ENCODE measurements at regions not wholly inside any gene's neighbourhood (a gene's known extent, or its start where the extent isn't known, plus 50 kb on each side); places are given as distances from the start of the nearest gene placed in this dataset.
"Not testable (repeated sequence)": the region's sequence is repeated elsewhere in the genome, so short reads cannot be mapped to it uniquely, and the experiment has no call there.

- no peak for DNase-seq
Measured at GRCh38 chr2:43071599-43072550, 154.5 kb downstream of the ZFP36L2 start.

- DNase-seq = no peak
Measured at GRCh38 chr2:43070676-43071502, 155.5 kb downstream of the ZFP36L2 start.

DNA sequence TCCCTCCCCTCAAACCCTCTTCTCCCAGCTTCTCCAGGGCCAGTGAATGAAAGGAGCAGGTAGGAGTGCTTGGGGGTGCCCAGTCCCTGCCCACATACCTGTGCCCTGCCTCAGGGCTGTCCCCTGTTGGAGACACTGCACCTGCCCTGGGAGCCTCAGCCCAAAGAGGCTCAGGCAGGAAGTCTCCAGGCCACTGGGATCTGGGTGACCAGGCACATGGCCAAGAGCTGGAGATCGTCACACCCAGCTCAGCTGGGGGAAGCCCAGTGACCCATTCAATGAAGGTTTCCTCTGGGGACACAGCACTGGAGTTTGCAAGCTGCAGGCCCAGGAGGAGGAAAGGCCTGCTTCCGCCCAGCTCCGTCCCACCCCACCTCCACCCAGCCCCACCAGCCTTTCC is 156.4 kb downstream of the ZFP36L2 start:
- no peak for DNase-seq

- no peak for DNase-seq
Measured at GRCh38 chr2:43068631-43069517, 157.5 kb downstream of the ZFP36L2 start.

GRCh38 chr2:43068041-43068533 is 158.3 kb downstream of the ZFP36L2 start:
- DNase-seq = no peak

DNA sequence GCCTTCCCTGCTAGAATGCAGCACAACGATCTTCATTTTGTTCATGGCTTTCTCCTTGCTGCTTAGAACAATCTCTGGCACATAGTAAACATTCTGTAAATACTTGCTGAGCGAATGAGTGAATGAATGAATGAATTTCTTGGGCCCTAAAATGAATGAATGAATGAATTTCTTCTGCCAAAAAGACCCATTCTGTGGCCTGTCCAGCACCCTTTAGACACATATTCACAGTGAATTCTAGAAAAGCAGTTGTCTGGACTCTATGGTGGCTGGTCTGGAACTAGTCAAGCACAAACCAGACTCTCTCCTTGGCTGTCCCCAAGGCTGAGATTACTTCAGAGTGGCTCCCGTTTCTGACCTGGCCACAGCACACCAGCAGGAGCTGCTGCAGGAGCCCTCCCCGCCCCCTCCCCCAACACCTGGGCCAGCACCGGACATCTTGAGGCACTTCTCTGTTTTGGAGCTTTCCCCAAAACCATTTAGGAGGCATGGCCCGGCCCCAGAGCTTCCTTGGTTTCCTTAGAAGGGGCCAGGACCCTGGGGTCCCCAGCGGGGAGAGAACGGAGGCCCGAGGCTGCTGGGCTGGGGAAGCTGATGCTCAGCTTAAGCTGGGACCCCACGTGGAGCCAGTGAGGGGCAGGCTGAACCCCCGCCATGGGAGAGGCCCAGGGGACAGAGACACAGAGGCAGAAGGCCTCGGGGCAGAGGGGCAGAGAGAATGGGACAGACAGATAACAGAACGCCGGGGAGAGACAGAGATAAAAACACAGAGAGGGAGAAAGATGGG is 159.0 kb downstream of the ZFP36L2 start:
- no peak for DNase-seq

GRCh38 chr2:43066541-43067253 is 159.7 kb downstream of the ZFP36L2 start:
- not testable (repeated sequence) for DNase-seq

DNA sequence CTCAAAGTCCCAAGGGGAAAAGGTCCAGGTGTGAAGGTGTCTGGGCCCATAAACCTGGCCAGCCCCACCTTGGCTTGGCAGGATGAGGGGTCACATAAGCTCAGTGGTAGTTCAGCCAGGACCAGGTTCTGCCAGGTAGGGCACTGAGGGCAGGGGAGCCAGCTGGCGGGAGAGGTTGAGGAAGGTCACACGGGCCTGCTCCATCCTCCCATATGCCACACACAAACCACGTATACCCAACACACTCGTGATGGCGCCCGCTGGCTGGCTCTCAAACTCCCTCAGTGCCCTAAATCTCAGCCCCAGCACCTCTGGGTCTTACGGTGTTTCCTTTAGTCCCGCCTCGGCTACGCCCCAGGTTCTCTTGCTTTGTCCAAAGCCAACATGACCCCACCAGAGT is 160.5 kb downstream of the ZFP36L2 start:
- DNase-seq = no peak

DNA sequence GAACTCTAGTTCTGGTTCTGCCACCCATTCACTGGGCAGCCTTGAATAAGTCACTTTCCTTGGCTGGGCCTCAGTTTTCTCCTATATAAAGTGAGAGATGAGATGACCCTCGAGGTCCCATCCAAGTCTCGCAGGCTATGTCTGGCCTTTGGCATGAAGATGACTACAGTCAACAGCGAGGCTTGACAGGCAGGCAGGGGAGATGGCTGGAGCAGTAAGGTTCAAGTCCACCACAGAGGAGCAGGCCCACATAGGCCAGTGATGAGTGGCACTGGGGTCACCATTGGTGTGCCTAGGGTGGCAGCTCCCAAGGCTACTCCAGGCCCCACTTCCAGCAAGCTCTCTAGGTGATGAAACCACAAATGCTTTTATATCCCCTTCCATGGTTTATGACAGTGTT is 161.4 kb downstream of the ZFP36L2 start:
- DNase-seq = no peak

GRCh38 chr2:43063096-43063495 is 163.3 kb downstream of the ZFP36L2 start:
- not testable (repeated sequence) for DNase-seq

DNA sequence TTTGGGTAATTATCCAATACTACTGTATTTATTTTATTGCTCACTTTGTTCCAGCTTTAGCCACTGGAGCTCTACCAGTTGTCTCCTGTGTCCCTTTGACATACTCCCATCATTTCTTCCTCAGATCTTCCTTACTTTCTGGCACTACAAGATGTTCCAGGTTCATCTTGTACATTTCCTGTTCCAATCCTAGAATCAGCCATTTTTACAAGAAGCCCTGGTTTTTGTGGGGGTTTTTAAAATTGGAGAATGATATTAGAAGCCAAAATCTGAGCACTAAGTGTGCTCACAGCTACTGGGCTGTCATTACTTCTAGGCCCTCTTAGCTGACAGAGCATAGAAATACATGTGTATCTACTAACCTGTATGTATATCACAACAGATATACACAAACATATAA is 164.3 kb downstream of the ZFP36L2 start:
- DNase-seq = no peak

- no peak for DNase-seq
Measured at GRCh38 chr2:43060390-43061016, 165.9 kb downstream of the ZFP36L2 start.

GRCh38 chr2:43059183-43059897 is 167.1 kb downstream of the ZFP36L2 start:
- peak; percentile 71 for DNase-seq

GRCh38 chr2:43058726-43059110 is 167.7 kb downstream of the ZFP36L2 start:
- DNase-seq = no peak

GRCh38 chr2:43057742-43058725 is 168.4 kb downstream of the ZFP36L2 start:
- no peak for DNase-seq

DNA sequence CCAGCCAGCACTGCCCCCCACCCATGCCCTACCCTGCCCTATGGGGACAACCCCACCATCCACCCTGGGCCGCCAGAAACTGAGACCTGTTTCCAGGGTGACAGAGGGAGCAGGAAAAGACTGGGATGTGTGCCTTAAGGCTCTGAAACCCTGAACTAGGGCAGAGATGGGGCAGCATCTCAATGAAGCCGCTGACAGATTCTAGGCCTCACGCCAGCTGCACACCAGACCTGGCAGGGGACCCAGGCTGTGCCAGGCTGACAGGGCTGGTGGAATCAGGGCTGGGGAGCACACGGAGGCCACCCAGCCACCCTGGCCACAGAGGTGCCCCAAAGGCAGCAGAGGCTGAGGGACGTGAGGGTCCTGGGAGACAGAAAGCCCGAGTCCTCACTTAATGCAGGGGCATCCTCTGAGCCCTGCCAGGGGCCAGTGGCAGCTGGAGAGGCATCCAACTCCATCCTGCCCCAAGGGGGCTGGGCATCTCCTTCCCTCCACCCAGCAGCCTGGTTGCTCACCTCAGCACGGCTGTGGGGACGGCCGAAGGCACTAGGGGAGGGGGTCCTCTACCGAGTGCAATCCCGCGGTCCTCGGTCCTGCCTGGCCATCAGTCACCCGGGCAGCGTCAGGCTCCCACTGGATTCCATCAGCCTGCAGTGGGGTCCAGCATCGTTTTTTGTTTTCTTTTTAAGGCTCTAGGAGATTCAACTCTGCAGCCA is 169.2 kb downstream of the ZFP36L2 start:
- DNase-seq = no peak

GRCh38 chr2:43055985-43056384 is 170.4 kb downstream of the ZFP36L2 start:
- no peak for DNase-seq

All from renal pelvis (tissue), 1 donor.